ENCODE measurements at regions not wholly inside any gene's neighbourhood (a gene's known extent, or its start where the extent isn't known, plus 50 kb on each side); places are given as distances from the start of the nearest gene placed in this dataset.

DNA sequence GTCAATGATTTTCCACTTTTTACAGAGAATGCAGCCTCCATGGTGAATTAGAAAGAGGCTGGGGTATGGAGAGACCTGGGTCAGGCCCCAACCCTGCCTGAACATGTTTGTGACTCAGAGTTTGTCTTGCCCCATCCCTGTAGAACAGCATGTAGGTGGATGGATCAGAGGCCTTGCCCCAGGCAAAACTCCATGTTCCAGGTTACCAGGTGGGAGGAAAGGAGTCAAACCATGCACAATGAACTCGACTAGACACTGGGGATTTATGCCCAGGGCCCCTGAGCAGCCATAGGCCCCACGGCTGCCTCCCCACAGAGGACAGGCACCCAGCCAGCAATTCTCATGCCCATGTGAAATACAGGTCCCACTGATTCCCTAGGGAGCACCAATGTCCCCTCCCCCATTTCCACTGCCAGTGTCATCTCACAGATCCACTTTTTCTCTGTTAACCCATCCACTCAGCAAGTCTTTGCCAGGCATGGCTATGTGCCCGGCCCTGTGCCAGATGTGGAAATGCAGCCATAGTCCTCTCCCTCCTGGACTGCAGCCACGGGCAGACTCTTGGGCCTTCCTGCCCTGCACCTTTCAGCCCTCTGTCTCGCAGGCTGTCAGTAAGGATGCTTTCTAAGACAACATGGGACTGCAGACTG lies 737.8 kb upstream of the HS6ST1 start:
- ChIA-PET POLR2A (ENCODE audit: low non-redundant PET) (no interaction called here), CTCF (no interaction called here)
- no peak for TF ChIP-seq CTCF (conservative IDR thresholded peaks at IDR 0.05; ENCODE audit: low read depth, low read length)
- no peak for TF ChIP-seq EZH2 (IDR thresholded peaks at IDR 0.05; ENCODE audit: borderline replicate concordance, low read depth, low read length, poor library complexity, severe bottlenecking)
- Histone ChIP-seq H3K27ac (ENCODE audit: low read depth, low read length, poor library complexity, severe bottlenecking) (no peak overlapping the region), H3K4me1 (ENCODE audit: insufficient read depth, low read length, poor library complexity, severe bottlenecking) (no peaks in the 10 kb centered on the region), H3K4me3 (ENCODE audit: low read depth, low read length, poor library complexity, severe bottlenecking) (no peak overlapping the region), H3K9me3 (ENCODE audit: low read depth, low read length, poor library complexity, severe bottlenecking) (no peaks in the 10 kb centered on the region), H3K36me3 (ENCODE audit: insufficient read depth, low read length, poor library complexity, severe bottlenecking) (no peaks in the 10 kb centered on the region), H3K27me3 (replicated peaks; ENCODE audit: insufficient read depth, low read depth, low read length, poor library complexity) (peaks cover 5% of the 10 kb centered on the region)
- no TSS peak for BruUV-seq (replicated peaks)
- intact Hi-C loops (cut with micrococcal nuclease; ENCODE audit: unreplicated experiment): no loop called here
- DNase-seq (ENCODE audit: low spot score): no peak

- Histone ChIP-seq H3K9me3 (ENCODE audit: low read depth, low read length, poor library complexity, severe bottlenecking) (no peaks in the 10 kb centered on the region), H3K27ac (ENCODE audit: low read depth, low read length, poor library complexity, severe bottlenecking) (no peak overlapping the region), H3K4me1 (ENCODE audit: insufficient read depth, low read length, poor library complexity, severe bottlenecking) (no peaks in the 10 kb centered on the region), H3K36me3 (ENCODE audit: insufficient read depth, low read length, poor library complexity, severe bottlenecking) (no peaks in the 10 kb centered on the region), H3K27me3 (replicated peaks; ENCODE audit: insufficient read depth, low read depth, low read length, poor library complexity) (peaks cover 5% of the 10 kb centered on the region), H3K4me3 (ENCODE audit: low read depth, low read length, poor library complexity, severe bottlenecking) (no peak overlapping the region)
- POLR2A ChIA-PET (ENCODE audit: low non-redundant PET): no interaction called here
- no peak for DNase-seq (ENCODE audit: low spot score)
- intact Hi-C loops (cut with micrococcal nuclease; ENCODE audit: unreplicated experiment): no loop called here
- no TSS peak for BruUV-seq (replicated peaks)
- CTCF ChIA-PET: no interaction called here
- TF ChIP-seq CTCF (conservative IDR thresholded peaks at IDR 0.05; ENCODE audit: low read depth, low read length) (no peak), EZH2 (IDR thresholded peaks at IDR 0.05; ENCODE audit: borderline replicate concordance, low read depth, low read length, poor library complexity, severe bottlenecking) (no peak)
Observed at GRCh38 chr2:129056959-129057317, 738.3 kb upstream of the HS6ST1 start.

- DNase-seq (ENCODE audit: low spot score): no peak
- intact Hi-C loops (cut with micrococcal nuclease; ENCODE audit: unreplicated experiment): no loop called here
- H3K4me1 ChIP-seq (ENCODE audit: insufficient read depth, low read length, poor library complexity, severe bottlenecking): no peaks in the 10 kb centered on the region
- H3K27me3 ChIP-seq (replicated peaks; ENCODE audit: insufficient read depth, low read depth, low read length, poor library complexity): peaks cover under 1% of the 10 kb centered on the region
- TF ChIP-seq CTCF (conservative IDR thresholded peaks at IDR 0.05; ENCODE audit: low read depth, low read length): no peak
- no peak for TF ChIP-seq EZH2 (IDR thresholded peaks at IDR 0.05; ENCODE audit: borderline replicate concordance, low read depth, low read length, poor library complexity, severe bottlenecking)
- no peak overlapping the region for H3K4me3 ChIP-seq (ENCODE audit: low read depth, low read length, poor library complexity, severe bottlenecking)
- POLR2A ChIA-PET (ENCODE audit: low non-redundant PET): interaction anchor here (0.5 kb wide), 1 partner anchor 1305 kb away, joined by 5 read pairs; no protein-coding TSS in a partner anchor
- BruUV-seq (replicated peaks): no TSS peak
- H3K27ac ChIP-seq (ENCODE audit: low read depth, low read length, poor library complexity, severe bottlenecking): no peak overlapping the region
- no peaks in the 10 kb centered on the region for H3K9me3 ChIP-seq (ENCODE audit: low read depth, low read length, poor library complexity, severe bottlenecking)
- CTCF ChIA-PET: no interaction called here
- H3K36me3 ChIP-seq (ENCODE audit: insufficient read depth, low read length, poor library complexity, severe bottlenecking): no peaks in the 10 kb centered on the region
Observed at GRCh38 chr2:129058981-129059380, 740.3 kb upstream of the HS6ST1 start.

All from A673 (cell line).